OCI-M2 (cell line): ENCODE measurements at regions not wholly inside any gene's neighbourhood (a gene's known extent, or its start where the extent isn't known, plus 50 kb on each side); places are given as distances from the start of the nearest gene placed in this dataset.
"Not testable (repeated sequence)": the region's sequence is repeated elsewhere in the genome, so short reads cannot be mapped to it uniquely, and the experiment has no call there.

Source experiments
- DNase-seq: peaks from one replicate; lab custom pipeline; 2025; ENCODE audit not compliant: unreplicated experiment; lab: John Stamatoyannopoulos, UW

GRCh38 chr6:48550603-48551002 is 439.6 kb upstream of the PTCHD4 start:
- DNase-seq = no peak

- no peak for DNase-seq
These were observed 431.2 kb upstream of the PTCHD4 start for GRCh38 chr6:48542191-48542590.

- DNase-seq = no peak
These were observed 430.7 kb upstream of the PTCHD4 start for GRCh38 chr6:48541649-48542048.

- peak; percentile 74 for DNase-seq
These were observed 424.6 kb upstream of the PTCHD4 start for GRCh38 chr6:48535582-48536009.

GRCh38 chr6:48530978-48531377 is 420.0 kb upstream of the PTCHD4 start:
- not testable (repeated sequence) for DNase-seq

GRCh38 chr6:48525849-48526248 is 414.9 kb upstream of the PTCHD4 start:
- DNase-seq = no peak

- DNase-seq = no peak
These were observed 410.0 kb upstream of the PTCHD4 start for GRCh38 chr6:48520951-48521350.

- DNase-seq = no peak
These were observed 401.4 kb upstream of the PTCHD4 start for GRCh38 chr6:48512390-48512789.

GRCh38 chr6:48511378-48511777 is 400.4 kb upstream of the PTCHD4 start:
- DNase-seq = no peak

GRCh38 chr6:48505621-48506020 is 394.6 kb upstream of the PTCHD4 start:
- DNase-seq = no peak

GRCh38 chr6:48493432-48493831 is 382.4 kb upstream of the PTCHD4 start:
- not testable (repeated sequence) for DNase-seq

GRCh38 chr6:48490658-48491057 is 379.7 kb upstream of the PTCHD4 start:
- no peak for DNase-seq

GRCh38 chr6:48486876-48487275 is 375.9 kb upstream of the PTCHD4 start:
- no peak for DNase-seq

GRCh38 chr6:48486373-48486772 is 375.4 kb upstream of the PTCHD4 start:
- DNase-seq = no peak

GRCh38 chr6:48476257-48476656 is 365.3 kb upstream of the PTCHD4 start:
- DNase-seq = no peak

- no peak for DNase-seq
These were observed 364.3 kb upstream of the PTCHD4 start for GRCh38 chr6:48475275-48475674.

- DNase-seq = no peak
These were observed 363.8 kb upstream of the PTCHD4 start for GRCh38 chr6:48474830-48475229.

- no peak for DNase-seq
These were observed 363.1 kb upstream of the PTCHD4 start for GRCh38 chr6:48474136-48474535.

- DNase-seq = no peak
These were observed 361.5 kb upstream of the PTCHD4 start for GRCh38 chr6:48472535-48472934.

- DNase-seq = no peak
These were observed 361.1 kb upstream of the PTCHD4 start for GRCh38 chr6:48472091-48472490.

- no peak for DNase-seq
These were observed 360.3 kb upstream of the PTCHD4 start for GRCh38 chr6:48471326-48471725.

GRCh38 chr6:48449002-48449401 is 338.0 kb upstream of the PTCHD4 start:
- DNase-seq = no peak

GRCh38 chr6:48447251-48447650 is 336.3 kb upstream of the PTCHD4 start:
- no peak for DNase-seq

- no peak for DNase-seq
These were observed 318.6 kb upstream of the PTCHD4 start for GRCh38 chr6:48429610-48430009.
